HepG2 (cell line): ENCODE measurements at regions not wholly inside any gene's neighbourhood (a gene's known extent, or its start where the extent isn't known, plus 50 kb on each side); places are given as distances from the start of the nearest gene placed in this dataset.

Experiments used
- ARID5B ChIP-seq: IDR thresholded peaks from 2 replicates; pipeline ENCODE4 v1.4.0; 2020; ENCODE audit warnings: mild to moderate bottlenecking, missing genetic modification reagents
- ATAD3A ChIP-seq: sonication (generic); formaldehyde crosslinking; IDR thresholded peaks from 2 replicates; pipeline ENCODE4 v1.4.0; 2020; ENCODE audit warnings: missing genetic modification reagents
- HNF4A ChIP-seq: sonication (generic); formaldehyde crosslinking; IDR thresholded peaks from 2 replicates; pipeline ENCODE4 v1.4.0; 2020; ENCODE audit warnings: missing genetic modification reagents
- ISX ChIP-seq: sonication (generic); formaldehyde crosslinking; conservative IDR thresholded peaks from 2 replicates; pipeline ENCODE4 v1.5.0; 2020; ENCODE audit warnings: missing genetic modification reagents
- NFYC ChIP-seq: IDR thresholded peaks from 2 replicates; pipeline ENCODE4 v1.6.1; 2016; ENCODE audit warnings: missing genetic modification reagents, missing compliant biosample characterization
- SMARCC2 ChIP-seq: fragments of 450-650 bp; IDR thresholded peaks from 2 replicates; pipeline ENCODE4 v1.6.1; 2017; ENCODE audit warnings: antibody characterized with exemption, mild to moderate bottlenecking
- TCF12 ChIP-seq, 2 experiments: fragments of 450-650 bp in 1 of 2; sonication (generic) in 1 of 2; formaldehyde crosslinking in 1 of 2; IDR thresholded peaks; 2 replicates each; pipeline versions ENCODE4 v1.6.1 to v1.8.0; 2017 to 2022; ENCODE audit warnings: antibody characterized with exemption in 1 of 2, mild to moderate bottlenecking in 1 of 2, missing genetic modification reagents in 1 of 2, moderate library complexity in 1 of 2
- ZBTB33 ChIP-seq: sonication (generic); formaldehyde crosslinking; IDR thresholded peaks from 2 replicates; pipeline ENCODE4 v1.4.0; 2020; ENCODE audit warnings: missing genetic modification reagents
- ZBTB8A ChIP-seq: sonication (generic); formaldehyde crosslinking; IDR thresholded peaks from 2 replicates; pipeline ENCODE4 v1.4.0; 2020; ENCODE audit warnings: mild to moderate bottlenecking, low read depth, missing genetic modification reagents, borderline replicate concordance
- ZHX2 ChIP-seq, 2 experiments: sonication (generic) in 1 of 2; formaldehyde crosslinking in 1 of 2; IDR thresholded peaks; 2 replicates each; pipeline versions ENCODE4 v1.6.1 to v1.9.0; 2014 to 2022; ENCODE audit warnings: antibody characterized with exemption in 1 of 2, borderline replicate concordance in 1 of 2, inconsistent platforms in 1 of 2, low read depth in 1 of 2, missing genetic modification reagents in 1 of 2
- ZIK1 ChIP-seq: sonication (generic); formaldehyde crosslinking; IDR thresholded peaks from 2 replicates; pipeline ENCODE4 v1.5.0; 2020; ENCODE audit warnings: mild to moderate bottlenecking, low read depth, missing genetic modification reagents, borderline replicate concordance
- ZNF235 ChIP-seq: sonication (generic); formaldehyde crosslinking; IDR thresholded peaks from 2 replicates; pipeline ENCODE4 v1.8.1; 2023; ENCODE audit warnings: mild to moderate bottlenecking, missing genetic modification reagents, borderline replicate concordance
- ZNF296 ChIP-seq: sonication (generic); formaldehyde crosslinking; conservative IDR thresholded peaks from 2 replicates; pipeline ENCODE4 v1.5.0; 2020; ENCODE audit warnings: mild to moderate bottlenecking, missing genetic modification reagents
- ZNF644 ChIP-seq: IDR thresholded peaks from 2 replicates; pipeline ENCODE4 v1.6.1; 2016; ENCODE audit warnings: low read depth
- ZNF720 ChIP-seq: sonication (generic); formaldehyde crosslinking; IDR thresholded peaks from 2 replicates; pipeline ENCODE4 v1.4.0; 2020; ENCODE audit warnings: missing genetic modification reagents
- ZNF83 ChIP-seq: sonication (generic); formaldehyde crosslinking; IDR thresholded peaks from 2 replicates; pipeline ENCODE4 v1.4.0; 2020; ENCODE audit warnings: missing genetic modification reagents, mild to moderate bottlenecking, borderline replicate concordance

- TF ChIP-seq NFYC (CRISPR knock-in tag) (no peak), ZNF644 (CRISPR knock-in tag) (0 out of 2 replicates have a peak, but pooled peaks have one; percentile 33), ZNF83 (CRISPR knock-in tag) (no peak), ZIK1 (CRISPR knock-in tag) (no peak), ZBTB8A (CRISPR knock-in tag) (no peak), ZBTB33 (peak; percentile 96), ZNF720 (no peak), TCF12 (IDR thresholded peaks at IDR 0.05) (no peak), TCF12 (CRISPR knock-in tag; IDR thresholded peaks at IDR 0.05) (no peak), ATAD3A (no peak), ARID5B (CRISPR knock-in tag) (no peak), SMARCC2 (no peak), ISX (CRISPR knock-in tag) (no peak), ZNF296 (CRISPR knock-in tag) (no peak), ZHX2 (IDR thresholded peaks at IDR 0.05; ENCODE audit: low read depth) (no peak), ZHX2 (CRISPR knock-in tag; IDR thresholded peaks at IDR 0.05; ENCODE audit: borderline replicate concordance) (no peak), HNF4A (CRISPR knock-in tag) (0 out of 2 replicates have a peak, but pooled peaks have one; percentile 10), ZNF235 (no peak)
These were observed 90.7 kb upstream of the MEF2A start (continued) for GRCh38 chr15:99474909-99475753.
